ENCODE measurements at regions not wholly inside any gene's neighbourhood (a gene's known extent, or its start where the extent isn't known, plus 50 kb on each side); places are given as distances from the start of the nearest gene placed in this dataset.

DNA sequence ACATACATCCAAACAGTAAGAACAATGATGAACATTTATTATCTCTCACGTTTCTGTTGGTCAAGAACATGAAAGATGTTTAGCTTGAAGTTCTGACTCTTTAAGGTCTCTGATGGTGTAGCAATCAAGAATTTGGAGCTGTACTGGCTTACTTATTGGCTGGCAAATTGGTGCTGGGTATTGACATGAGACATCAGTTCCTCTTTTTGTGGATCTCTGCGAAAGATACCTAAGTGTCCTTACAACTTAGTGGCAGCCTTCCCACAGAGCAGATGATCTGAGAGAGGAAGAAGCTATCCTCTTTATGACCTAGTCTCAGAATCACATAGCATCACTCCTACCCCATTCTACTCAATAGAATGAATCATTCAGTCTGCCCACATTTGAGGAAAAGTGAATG lies 309.8 kb upstream of the DCBLD2 start:
- DNase-seq (ENCODE audit: low spot score) = no peak
- TF ChIP-seq EZH2phosphoT487 (IDR thresholded peaks at IDR 0.05) (no peak), EZH2 (IDR thresholded peaks at IDR 0.05) (no peak)
- TF ChIP-seq, protein P1, sequence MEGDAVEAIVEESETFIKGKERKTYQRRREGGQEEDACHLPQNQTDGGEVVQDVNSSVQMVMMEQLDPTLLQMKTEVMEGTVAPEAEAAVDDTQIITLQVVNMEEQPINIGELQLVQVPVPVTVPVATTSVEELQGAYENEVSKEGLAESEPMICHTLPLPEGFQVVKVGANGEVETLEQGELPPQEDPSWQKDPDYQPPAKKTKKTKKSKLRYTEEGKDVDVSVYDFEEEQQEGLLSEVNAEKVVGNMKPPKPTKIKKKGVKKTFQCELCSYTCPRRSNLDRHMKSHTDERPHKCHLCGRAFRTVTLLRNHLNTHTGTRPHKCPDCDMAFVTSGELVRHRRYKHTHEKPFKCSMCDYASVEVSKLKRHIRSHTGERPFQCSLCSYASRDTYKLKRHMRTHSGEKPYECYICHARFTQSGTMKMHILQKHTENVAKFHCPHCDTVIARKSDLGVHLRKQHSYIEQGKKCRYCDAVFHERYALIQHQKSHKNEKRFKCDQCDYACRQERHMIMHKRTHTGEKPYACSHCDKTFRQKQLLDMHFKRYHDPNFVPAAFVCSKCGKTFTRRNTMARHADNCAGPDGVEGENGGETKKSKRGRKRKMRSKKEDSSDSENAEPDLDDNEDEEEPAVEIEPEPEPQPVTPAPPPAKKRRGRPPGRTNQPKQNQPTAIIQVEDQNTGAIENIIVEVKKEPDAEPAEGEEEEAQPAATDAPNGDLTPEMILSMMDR (IDR thresholded peaks at IDR 0.05) = no peak
- Histone ChIP-seq H4K20me1 (ENCODE audit: low read depth) (no peaks in the 10 kb centered on the region), H2AFZ (replicated peaks) (no peak overlapping the region), H3K9me3 (ENCODE audit: low read depth) (no peaks in the 10 kb centered on the region), H3K4me2 (no peak overlapping the region), H3K4me1 (no peaks in the 10 kb centered on the region), H3F3A (ENCODE audit: low read depth) (no peaks in the 10 kb centered on the region), H3K27me3 (no peaks in the 10 kb centered on the region), H3K27ac (no peak overlapping the region), H3K4me3 (no peak overlapping the region), H3K36me3 (no peaks in the 10 kb centered on the region), H3K9ac (no peak overlapping the region), H3K79me2 (ENCODE audit: low read depth) (no peaks in the 10 kb centered on the region)
- H3K27ac Mint-ChIP-seq = no peak overlapping the region
- H3K4me3 Mint-ChIP-seq = no peak overlapping the region
- peaks cover 3% of the 10 kb centered on the region for H3K27me3 Mint-ChIP-seq (ENCODE audit: insufficient read depth, low read depth)
- H3K9me3 Mint-ChIP-seq = no peaks in the 10 kb centered on the region
- no peaks in the 10 kb centered on the region for H3K4me1 Mint-ChIP-seq
- no peaks in the 10 kb centered on the region for H3K36me3 Mint-ChIP-seq

DNA sequence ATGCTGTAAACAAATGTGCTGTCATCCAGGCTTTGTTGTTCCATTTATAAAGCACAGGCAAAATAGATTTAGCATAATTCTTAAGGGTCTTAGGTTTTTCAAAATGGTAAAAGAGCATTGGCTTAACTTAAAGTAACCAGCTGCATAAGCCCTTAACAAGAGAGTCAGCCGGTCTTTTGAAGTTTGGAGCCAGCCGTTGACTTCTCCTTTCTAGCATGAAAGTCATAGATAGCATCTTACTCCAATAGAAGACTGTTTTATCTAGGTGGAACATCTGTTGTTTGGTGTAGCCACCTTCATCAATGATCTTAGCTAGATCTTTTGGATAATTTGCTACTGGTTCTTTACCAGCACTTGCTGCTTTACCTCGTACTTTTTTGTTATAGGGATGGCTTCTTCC lies 297.5 kb upstream of the DCBLD2 start:
- Mint-ChIP-seq H3K4me1 (no peaks in the 10 kb centered on the region), H3K9me3 (no peaks in the 10 kb centered on the region), H3K36me3 (no peaks in the 10 kb centered on the region), H3K27me3 (ENCODE audit: insufficient read depth, low read depth) (peaks cover 2% of the 10 kb centered on the region), H3K4me3 (no peak overlapping the region), H3K27ac (no peak overlapping the region)
- H3K27me3 ChIP-seq = no peaks in the 10 kb centered on the region
- no peaks in the 10 kb centered on the region for H3K9me3 ChIP-seq (ENCODE audit: low read depth)
- no peak overlapping the region for H2AFZ ChIP-seq (replicated peaks)
- H3K79me2 ChIP-seq (ENCODE audit: low read depth) = no peaks in the 10 kb centered on the region
- H3K9ac ChIP-seq = no peak overlapping the region
- H3K4me3 ChIP-seq = no peak overlapping the region
- DNase-seq (ENCODE audit: low spot score) = no peak
- H4K20me1 ChIP-seq (ENCODE audit: low read depth) = no peaks in the 10 kb centered on the region
- H3F3A ChIP-seq (ENCODE audit: low read depth) = no peaks in the 10 kb centered on the region
- no peak overlapping the region for H3K27ac ChIP-seq
- H3K4me1 ChIP-seq = no peaks in the 10 kb centered on the region
- TF ChIP-seq EZH2 (IDR thresholded peaks at IDR 0.05) (no peak), EZH2phosphoT487 (IDR thresholded peaks at IDR 0.05) (no peak)
- TF ChIP-seq, protein P1 (IDR thresholded peaks at IDR 0.05) = no peak
- no peaks in the 10 kb centered on the region for H3K36me3 ChIP-seq
- H3K4me2 ChIP-seq = no peak overlapping the region

DNA sequence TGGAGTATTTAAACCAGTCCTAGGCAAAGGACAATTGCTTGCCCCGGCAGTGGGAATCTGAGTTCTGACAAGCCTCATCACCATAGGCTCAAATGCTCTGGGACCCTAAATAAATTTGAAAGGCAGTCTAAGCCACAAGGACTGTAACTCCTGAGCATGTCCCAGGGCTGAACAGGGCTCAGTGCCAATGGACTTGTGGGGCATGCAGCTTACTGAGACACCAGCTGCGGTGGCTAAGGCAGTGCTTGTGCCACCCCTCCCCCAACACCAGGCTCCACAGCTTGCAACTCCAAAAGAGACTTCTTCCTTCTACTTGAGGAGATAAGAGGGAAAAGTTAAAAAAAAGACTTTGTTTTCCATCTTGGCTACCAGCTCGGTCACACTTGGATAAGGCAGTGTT lies 289.7 kb upstream of the DCBLD2 start:
- Mint-ChIP-seq H3K4me1 (no peaks in the 10 kb centered on the region), H3K9me3 (no peaks in the 10 kb centered on the region), H3K4me3 (no peak overlapping the region), H3K36me3 (no peaks in the 10 kb centered on the region), H3K27ac (no peak overlapping the region), H3K27me3 (ENCODE audit: insufficient read depth, low read depth) (no peaks in the 10 kb centered on the region)
- DNase-seq (ENCODE audit: low spot score) = no peak
- H2AFZ ChIP-seq (replicated peaks) = no peak overlapping the region
- H3K4me3 ChIP-seq = no peak overlapping the region
- no peaks in the 10 kb centered on the region for H3K4me1 ChIP-seq
- H3K27ac ChIP-seq = no peak overlapping the region
- H3K9me3 ChIP-seq (ENCODE audit: low read depth) = no peaks in the 10 kb centered on the region
- no peak for TF ChIP-seq EZH2 (IDR thresholded peaks at IDR 0.05)
- TF ChIP-seq EZH2phosphoT487 (IDR thresholded peaks at IDR 0.05) = no peak
- H3K79me2 ChIP-seq (ENCODE audit: low read depth) = no peaks in the 10 kb centered on the region
- H3K36me3 ChIP-seq = no peaks in the 10 kb centered on the region
- H4K20me1 ChIP-seq (ENCODE audit: low read depth) = no peaks in the 10 kb centered on the region
- H3K9ac ChIP-seq = no peak overlapping the region
- no peak overlapping the region for H3K4me2 ChIP-seq
- no peaks in the 10 kb centered on the region for H3F3A ChIP-seq (ENCODE audit: low read depth)
- H3K27me3 ChIP-seq = no peaks in the 10 kb centered on the region

DNA sequence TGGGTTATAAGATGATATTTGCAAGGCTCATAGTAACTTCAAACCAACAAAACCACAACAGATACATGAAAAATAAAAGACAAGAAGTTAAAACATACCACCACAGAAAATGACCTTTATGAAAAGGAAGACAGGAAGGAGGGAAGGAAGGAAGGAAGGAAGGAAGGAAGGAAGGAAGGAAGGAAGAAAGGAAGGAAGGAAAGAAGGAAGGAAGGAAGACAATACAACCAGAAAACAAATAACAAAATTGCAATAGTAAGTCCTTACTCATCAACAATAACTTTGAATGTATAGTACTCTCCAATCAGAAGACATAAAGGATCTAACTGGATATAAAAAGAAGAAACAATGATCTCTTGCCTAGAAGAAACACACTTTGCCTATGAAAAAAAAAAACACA lies 287.4 kb upstream of the DCBLD2 start:
- Histone ChIP-seq H3K9ac (no peak overlapping the region), H3K4me3 (no peak overlapping the region), H3K4me1 (no peaks in the 10 kb centered on the region), H3K9me3 (ENCODE audit: low read depth) (no peaks in the 10 kb centered on the region), H3K4me2 (no peak overlapping the region), H2AFZ (replicated peaks) (no peak overlapping the region), H3K27ac (no peak overlapping the region), H3K79me2 (ENCODE audit: low read depth) (no peaks in the 10 kb centered on the region), H3K36me3 (no peaks in the 10 kb centered on the region), H3K27me3 (no peaks in the 10 kb centered on the region), H4K20me1 (ENCODE audit: low read depth) (no peaks in the 10 kb centered on the region), H3F3A (ENCODE audit: low read depth) (no peaks in the 10 kb centered on the region)
- H3K36me3 Mint-ChIP-seq = no peaks in the 10 kb centered on the region
- H3K27ac Mint-ChIP-seq = no peak overlapping the region
- no peak overlapping the region for H3K4me3 Mint-ChIP-seq
- no peaks in the 10 kb centered on the region for H3K4me1 Mint-ChIP-seq
- H3K9me3 Mint-ChIP-seq = no peaks in the 10 kb centered on the region
- TF ChIP-seq EZH2 (IDR thresholded peaks at IDR 0.05) (no peak), EZH2phosphoT487 (IDR thresholded peaks at IDR 0.05) (no peak)
- TF ChIP-seq, protein P1 (IDR thresholded peaks at IDR 0.05) = no peak
- no peak for DNase-seq (ENCODE audit: low spot score)
- no peaks in the 10 kb centered on the region for H3K27me3 Mint-ChIP-seq (ENCODE audit: insufficient read depth, low read depth)

Data from neural progenitor cell (in vitro differentiated cells).